ENCODE measurements at regions not wholly inside any gene's neighbourhood (a gene's known extent, or its start where the extent isn't known, plus 50 kb on each side); places are given as distances from the start of the nearest gene placed in this dataset.

DNA sequence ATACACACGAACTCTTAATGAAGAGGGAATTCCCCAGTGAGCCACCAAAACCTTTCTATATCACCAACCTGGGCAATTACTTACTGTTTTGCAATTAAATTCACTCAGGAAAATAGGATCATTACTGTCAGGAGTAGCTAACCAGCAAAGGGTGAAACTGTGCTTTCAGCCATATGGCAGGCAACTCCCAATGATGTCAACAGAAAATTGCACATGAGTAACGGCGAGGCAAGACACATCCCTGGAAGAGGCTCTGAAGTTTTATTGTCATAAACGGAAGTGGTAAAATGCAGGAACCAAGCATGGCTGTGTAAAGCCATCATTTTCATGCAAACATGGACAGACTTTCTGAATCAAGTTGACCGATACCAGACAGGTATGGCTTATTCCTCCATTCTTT lies 548.9 kb upstream of the AUTS2 start:
- TF ChIP-seq, protein P1, sequence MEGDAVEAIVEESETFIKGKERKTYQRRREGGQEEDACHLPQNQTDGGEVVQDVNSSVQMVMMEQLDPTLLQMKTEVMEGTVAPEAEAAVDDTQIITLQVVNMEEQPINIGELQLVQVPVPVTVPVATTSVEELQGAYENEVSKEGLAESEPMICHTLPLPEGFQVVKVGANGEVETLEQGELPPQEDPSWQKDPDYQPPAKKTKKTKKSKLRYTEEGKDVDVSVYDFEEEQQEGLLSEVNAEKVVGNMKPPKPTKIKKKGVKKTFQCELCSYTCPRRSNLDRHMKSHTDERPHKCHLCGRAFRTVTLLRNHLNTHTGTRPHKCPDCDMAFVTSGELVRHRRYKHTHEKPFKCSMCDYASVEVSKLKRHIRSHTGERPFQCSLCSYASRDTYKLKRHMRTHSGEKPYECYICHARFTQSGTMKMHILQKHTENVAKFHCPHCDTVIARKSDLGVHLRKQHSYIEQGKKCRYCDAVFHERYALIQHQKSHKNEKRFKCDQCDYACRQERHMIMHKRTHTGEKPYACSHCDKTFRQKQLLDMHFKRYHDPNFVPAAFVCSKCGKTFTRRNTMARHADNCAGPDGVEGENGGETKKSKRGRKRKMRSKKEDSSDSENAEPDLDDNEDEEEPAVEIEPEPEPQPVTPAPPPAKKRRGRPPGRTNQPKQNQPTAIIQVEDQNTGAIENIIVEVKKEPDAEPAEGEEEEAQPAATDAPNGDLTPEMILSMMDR (IDR thresholded peaks at IDR 0.05): no peak
- WGBS, 2 donors: 70 to 76% methylated on average over 5 of the region's 5 CpGs
- Histone ChIP-seq H3K4me3 (no peak overlapping the region), H3K27me3 (no peaks in the 10 kb centered on the region), H3K9me3 (no peaks in the 10 kb centered on the region), H3K36me3 (no peaks in the 10 kb centered on the region), H3K4me1 (no peaks in the 10 kb centered on the region), H3K27ac (no peak overlapping the region)
- DNase-seq: no peak
- ATAC-seq (ENCODE audit: low FRiP score in 2 of 2): peak in 1 of 2 donors; percentile 70

DNA sequence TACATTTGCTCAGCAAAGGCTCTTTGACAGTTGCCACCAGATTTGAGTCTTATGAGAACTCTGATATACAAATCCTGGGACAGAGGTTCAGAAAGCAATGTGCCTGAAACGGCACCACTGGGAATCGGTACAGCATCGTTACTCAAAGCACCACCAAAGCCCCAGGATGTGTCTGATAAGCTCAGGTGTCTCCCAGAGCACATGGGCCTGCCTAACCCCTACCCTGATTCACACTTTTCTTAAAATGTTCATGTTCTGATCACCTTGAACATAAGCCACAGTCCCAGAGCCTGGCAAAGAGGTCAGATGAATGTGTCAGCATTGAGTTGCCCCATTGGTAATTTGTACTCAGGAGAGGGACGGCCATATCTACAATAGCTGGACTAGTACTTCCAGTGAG lies 545.8 kb upstream of the AUTS2 start:
- no peak overlapping the region for H3K27ac ChIP-seq
- no peaks in the 10 kb centered on the region for H3K4me1 ChIP-seq
- DNase-seq (no peak), ATAC-seq (ENCODE audit: low FRiP score in 2 of 2) (peak in 1 of 2 donors; percentile 63)
- WGBS, 2 donors: 94 to 96% methylated on average over 4 of the region's 4 CpGs
- peaks cover 0 to 2% (median 0%) of the 10 kb centered on the region in 4 donors for H3K9me3 ChIP-seq
- H3K36me3 ChIP-seq: no peaks in the 10 kb centered on the region
- TF ChIP-seq POLR2A (IDR thresholded peaks at IDR 0.05) (no peak), EP300 (IDR thresholded peaks at IDR 0.05) (no peak), POLR2AphosphoS5 (IDR thresholded peaks at IDR 0.05) (no peak)
- TF ChIP-seq, protein P1 (IDR thresholded peaks at IDR 0.05): no peak
- H3K4me3 ChIP-seq: no peak overlapping the region
- H3K27me3 ChIP-seq: no peaks in the 10 kb centered on the region

DNA sequence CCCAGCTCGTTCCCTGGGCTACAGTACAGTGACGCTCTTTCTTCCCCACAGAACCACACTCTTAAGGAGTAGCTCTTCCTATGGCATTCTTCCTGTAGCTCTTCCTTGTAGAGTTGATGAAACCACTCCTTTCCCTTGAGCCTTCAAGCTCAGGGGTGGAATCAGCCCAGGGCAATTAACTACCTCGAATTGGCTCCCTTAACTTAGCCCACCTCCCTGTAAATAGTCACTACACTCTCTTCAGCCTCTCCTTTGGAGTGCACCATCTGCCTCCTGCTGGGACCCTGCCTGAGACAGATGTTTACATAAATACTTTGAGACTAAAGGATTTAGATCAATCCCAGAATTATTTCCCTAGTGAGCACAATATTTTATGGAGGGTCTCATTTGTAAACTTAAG lies 537.8 kb upstream of the AUTS2 start:
- Histone ChIP-seq H3K27ac (no peak overlapping the region), H3K36me3 (no peaks in the 10 kb centered on the region), H3K4me1 (no peaks in the 10 kb centered on the region), H3K9me3 (peaks cover 0 to 10% (median 3%) of the 10 kb centered on the region in 4 donors), H3K4me3 (no peak overlapping the region), H3K27me3 (no peaks in the 10 kb centered on the region)
- DNase-seq: no peak
- ATAC-seq (ENCODE audit: low FRiP score in 2 of 2): no peak
- TF ChIP-seq, protein P1 (IDR thresholded peaks at IDR 0.05): no peak
- TF ChIP-seq POLR2A (IDR thresholded peaks at IDR 0.05) (no peak), EP300 (IDR thresholded peaks at IDR 0.05) (no peak), POLR2AphosphoS5 (IDR thresholded peaks at IDR 0.05) (no peak)
- WGBS, 2 donors: 51 to 53% methylated on average over 3 of the region's 3 CpGs

DNA sequence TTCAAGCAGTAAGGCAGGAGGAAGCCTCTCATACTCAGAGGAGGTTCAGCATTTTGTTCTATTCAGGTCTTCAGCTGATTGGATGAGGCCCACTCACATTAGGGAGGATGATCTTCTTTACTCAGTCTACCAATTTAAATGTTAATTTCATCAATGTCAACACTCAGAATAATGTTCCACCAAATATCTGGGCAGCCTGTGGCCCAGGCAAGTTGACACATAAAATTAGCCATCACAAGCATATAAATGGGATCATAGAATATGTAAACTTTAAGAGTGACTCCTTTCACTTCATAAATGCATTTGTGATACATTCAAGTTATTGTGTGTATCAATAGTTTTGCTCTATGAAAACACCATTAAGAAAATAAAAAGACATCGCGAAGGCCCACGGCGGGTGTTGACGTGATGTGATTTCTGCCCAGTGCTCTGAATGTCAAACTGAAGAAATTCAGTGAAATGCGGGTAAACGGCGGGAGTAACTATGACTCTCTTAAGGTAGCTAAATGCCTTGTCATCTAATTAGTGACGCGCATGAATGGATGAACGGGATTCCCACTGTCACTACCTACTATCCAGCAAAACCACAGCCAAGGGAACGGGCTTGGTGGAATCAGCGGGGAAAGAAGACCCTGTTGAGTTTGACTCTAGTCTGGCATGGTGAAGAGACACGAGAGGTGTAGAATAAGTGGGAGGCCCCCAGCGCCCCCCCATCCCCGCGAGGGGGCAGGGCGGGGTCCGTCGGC lies 536.1 kb upstream of the AUTS2 start:
- DNase-seq (peak in 1 of 2 donors; percentile 39), ATAC-seq (ENCODE audit: low FRiP score in 2 of 2) (no peak)
- WGBS, 2 donors: 90 to 96% methylated on average over 20 of the region's 20 CpGs

More for the DNA sequence above, 536.1 kb upstream of the AUTS2 start:
- TF ChIP-seq POLR2A (IDR thresholded peaks at IDR 0.05) (no peak), POLR2AphosphoS5 (IDR thresholded peaks at IDR 0.05) (no peak), EP300 (IDR thresholded peaks at IDR 0.05) (no peak)
- TF ChIP-seq, protein P1 (IDR thresholded peaks at IDR 0.05): no peak
- H3K27ac ChIP-seq: no peak overlapping the region
- peaks cover 0 to 10% (median 5%) of the 10 kb centered on the region in 4 donors for H3K9me3 ChIP-seq
- H3K36me3 ChIP-seq: no peaks in the 10 kb centered on the region
- H3K27me3 ChIP-seq: no peaks in the 10 kb centered on the region
- H3K4me1 ChIP-seq: no peaks in the 10 kb centered on the region
- H3K4me3 ChIP-seq: no peak overlapping the region
